GM12874 (cell line): ENCODE measurements at regions not wholly inside any gene's neighbourhood (a gene's known extent, or its start where the extent isn't known, plus 50 kb on each side); places are given as distances from the start of the nearest gene placed in this dataset.

Experiments
- CTCF ChIP-seq: IDR thresholded peaks from 2 replicates; pipeline ENCODE4 v1.5.1; 2011; ENCODE audit warnings: low read depth, mild to moderate bottlenecking, control low read depth, low read length, moderate library complexity; ENCODE audit not compliant: insufficient read depth

- TF ChIP-seq CTCF, result no peak
These were observed 83.7 kb upstream of the PRICKLE2 start for GRCh38 chr3:64308931-64309330.

GRCh38 chr3:64306745-64307144, 81.5 kb upstream of the PRICKLE2 start:
- TF ChIP-seq CTCF, result no peak

- TF ChIP-seq CTCF, result no peak
These were observed 80.5 kb upstream of the PRICKLE2 start for GRCh38 chr3:64305731-64306130.

GRCh38 chr3:64304828-64305410, 79.7 kb upstream of the PRICKLE2 start:
- TF ChIP-seq CTCF, result no peak

- no peak for TF ChIP-seq CTCF
These were observed 78.6 kb upstream of the PRICKLE2 start for GRCh38 chr3:64303881-64304280.

- TF ChIP-seq CTCF, result no peak
These were observed 78.1 kb upstream of the PRICKLE2 start for GRCh38 chr3:64303401-64303800.

- TF ChIP-seq CTCF, result no peak
These were observed 76.2 kb upstream of the PRICKLE2 start for GRCh38 chr3:64301476-64301875.
